Transverse colon (tissue), 4 donors: ENCODE measurements at regions not wholly inside any gene's neighbourhood (a gene's known extent, or its start where the extent isn't known, plus 50 kb on each side); places are given as distances from the start of the nearest gene placed in this dataset.

Experiments used
- DNase-seq: peaks from one replicate; pipeline ENCODE4 v3.0.0-alpha.2; 2019
- H3K27ac ChIP-seq, 4 donors: fragments of 200-600 bp; sonication (generic); 2 replicates each; pipeline ENCODE4 v1.5.1; 2016 to 2018; ENCODE audit warnings: inconsistent platforms in 4 of 4
- H3K27me3 ChIP-seq: fragments of 200-600 bp; sonication (generic); 2 replicates; pipeline ENCODE4 v1.5.1; 2017; ENCODE audit warnings: inconsistent platforms
- H3K36me3 ChIP-seq, 4 donors: fragments of 200-600 bp; sonication (generic); 2 replicates each; pipeline ENCODE4 v1.5.1; 2017 to 2019; ENCODE audit warnings: inconsistent platforms in 4 of 4
- H3K4me1 ChIP-seq, 4 donors: fragments of 200-600 bp; sonication (generic); 2 replicates each; pipeline ENCODE4 v1.5.1; 2017 to 2020; ENCODE audit warnings: inconsistent platforms in 4 of 4
- H3K4me3 ChIP-seq, 4 donors: fragments of 200-600 bp; sonication (generic); 1 replicate in 1 of 4; 2 replicates in 3 of 4; pipeline versions ENCODE4 v1.5.1 to v1.6.1; 2017 to 2019; ENCODE audit warnings: inconsistent platforms in 4 of 4
- H3K9me3 ChIP-seq, 2 donors: fragments of 200-600 bp; sonication (generic); 2 replicates each; pipeline ENCODE4 v1.5.1; 2017 to 2019; ENCODE audit warnings: inconsistent platforms in 2 of 2
- CTCF ChIP-seq, 5 experiments: fragments of 200-600 bp in 3 of 5; fragments of 450-650 bp in 2 of 5; sonication (generic) in 3 of 5; IDR thresholded peaks; 1 replicate in 2 of 5; 2 replicates in 3 of 5; pipeline ENCODE4 v1.5.1; 2016 to 2017; ENCODE audit warnings: antibody characterized with exemption in 5 of 5, inconsistent platforms in 3 of 5, mild to moderate bottlenecking in 2 of 5, moderate library complexity in 1 of 5
- EP300 ChIP-seq: sonication (generic); formaldehyde crosslinking; IDR thresholded peaks from one replicate; pipeline ENCODE4 v1.6.1; 2017; ENCODE audit warnings: antibody characterized with exemption, low read depth
- POLR2A ChIP-seq: fragments of 450-650 bp; IDR thresholded peaks from one replicate; pipeline ENCODE4 v1.6.1; 2016; ENCODE audit warnings: antibody characterized with exemption, mild to moderate bottlenecking, moderate library complexity
- POLR2AphosphoS5 ChIP-seq, 3 donors: sonication (generic); formaldehyde crosslinking; IDR thresholded peaks; one replicate each; pipeline ENCODE4 v1.6.1; 2016; ENCODE audit warnings: antibody characterized with exemption in 3 of 3
- WGBS, 2 donors: methylation state at CpG; one replicate each; pipeline ENCODE4 v1.1.5; 2018; ENCODE audit warnings: low coverage in 1 of 2; 5-methylcytosine and 5-hydroxymethylcytosine counted together
- in situ Hi-C, 4 donors: fragments of 200-750 bp; cut with MboI; loops; one replicate each; pipeline versions ENCODE4 v1.15.0 to v1.15.1; 2017; ENCODE audit warnings: low sequenced_read_pairs in 3 of 4, low pct_ligation_motif_present in 1 of 4, low pct_unique_long_range_greater_than_20kb in 1 of 4
- intact Hi-C: fragments of 100-400 bp; cut with DNase I; formaldehyde crosslinking; loops from one replicate; pipeline ENCODE4 v1.15.1; 2023; ENCODE audit warnings: low total_unique reads

GRCh38 chr9:99282406-99282805 lies 60.3 kb downstream of the SEC61B start:
- no peak for DNase-seq
- H3K9me3 ChIP-seq, result no peaks in the 10 kb centered on the region
- TF ChIP-seq POLR2A, result no peak
- TF ChIP-seq POLR2AphosphoS5 (IDR thresholded peaks at IDR 0.05), result no peak
- no peak for TF ChIP-seq EP300
- TF ChIP-seq CTCF (IDR thresholded peaks at IDR 0.05), result no peak
- intact Hi-C loops (no loop called here), in situ Hi-C loops (no loop called here)
- no peaks in the 10 kb centered on the region for H3K4me1 ChIP-seq
- H3K4me3 ChIP-seq, result no peak overlapping the region
- no peaks in the 10 kb centered on the region for H3K36me3 ChIP-seq
- 84 to 90% methylated on average over 2 of the region's 2 CpGs for WGBS, 2 donors
- H3K27ac ChIP-seq, result no peak overlapping the region
- H3K27me3 ChIP-seq, result no peaks in the 10 kb centered on the region

- 85 to 89% methylated on average over 4 to 6 of the region's 6 CpGs for WGBS, 2 donors
- in situ Hi-C loops, result no loop called here
Measured at GRCh38 chr9:99285965-99286364, 63.9 kb downstream of the SEC61B start.

GRCh38 chr9:99286536-99286935 lies 64.5 kb downstream of the SEC61B start:
- DNase-seq, result no peak
- Histone ChIP-seq H3K27me3 (no peaks in the 10 kb centered on the region), H3K36me3 (no peaks in the 10 kb centered on the region), H3K9me3 (no peaks in the 10 kb centered on the region), H3K4me1 (no peaks in the 10 kb centered on the region), H3K4me3 (no peak overlapping the region), H3K27ac (no peak overlapping the region)
- WGBS, 2 donors, result 66 to 80% methylated on average over 3 of the region's 3 CpGs
- in situ Hi-C loops, result no loop called here
- TF ChIP-seq POLR2A, result no peak
- TF ChIP-seq EP300, result no peak
- TF ChIP-seq POLR2AphosphoS5 (IDR thresholded peaks at IDR 0.05), result no peak
- intact Hi-C loops, result no loop called here

More at GRCh38 chr9:99285965-99286364, 63.9 kb downstream of the SEC61B start:
- Histone ChIP-seq H3K27me3 (no peaks in the 10 kb centered on the region), H3K4me3 (no peak overlapping the region), H3K9me3 (no peaks in the 10 kb centered on the region), H3K27ac (no peak overlapping the region), H3K36me3 (no peaks in the 10 kb centered on the region), H3K4me1 (no peaks in the 10 kb centered on the region)
- no peak for DNase-seq
- intact Hi-C loops, result no loop called here
- TF ChIP-seq POLR2A, result no peak
- no peak for TF ChIP-seq EP300

- TF ChIP-seq POLR2A (no peak), EP300 (no peak), CTCF (IDR thresholded peaks at IDR 0.05) (no peak), POLR2AphosphoS5 (IDR thresholded peaks at IDR 0.05) (no peak)
- WGBS, 2 donors, result 88% methylated on average over 2 of the region's 2 CpGs; no CpG with 5 or more reads in 1 of the 2 donors
- intact Hi-C loops, result no loop called here
- Histone ChIP-seq H3K4me3 (no peak overlapping the region), H3K9me3 (no peaks in the 10 kb centered on the region), H3K4me1 (no peaks in the 10 kb centered on the region), H3K36me3 (no peaks in the 10 kb centered on the region), H3K27ac (no peak overlapping the region), H3K27me3 (no peaks in the 10 kb centered on the region)
- no peak for DNase-seq
- in situ Hi-C loops, result no loop called here
Measured at GRCh38 chr9:99287641-99288040, 65.6 kb downstream of the SEC61B start.

- H3K9me3 ChIP-seq, result no peaks in the 10 kb centered on the region
- no peaks in the 10 kb centered on the region for H3K36me3 ChIP-seq
- 40 to 55% methylated on average over 1 to 5 of the region's 6 CpGs for WGBS, 2 donors
- in situ Hi-C loops, result no loop called here
- no peak for DNase-seq
- no peaks in the 10 kb centered on the region for H3K27me3 ChIP-seq
- H3K4me3 ChIP-seq, result no peak overlapping the region
- intact Hi-C loops, result no loop called here
- no peak for TF ChIP-seq CTCF (IDR thresholded peaks at IDR 0.05)
- TF ChIP-seq EP300, result no peak
- no peak for TF ChIP-seq POLR2A
- no peak for TF ChIP-seq POLR2AphosphoS5 (IDR thresholded peaks at IDR 0.05)
- H3K4me1 ChIP-seq, result no peaks in the 10 kb centered on the region
- H3K27ac ChIP-seq, result no peak overlapping the region
Measured at GRCh38 chr9:99288830-99289229, 66.7 kb downstream of the SEC61B start.
